Brain pericyte (primary cell): ENCODE measurements at regions not wholly inside any gene's neighbourhood (a gene's known extent, or its start where the extent isn't known, plus 50 kb on each side); places are given as distances from the start of the nearest gene placed in this dataset.
"Not testable (repeated sequence)": the region's sequence is repeated elsewhere in the genome, so short reads cannot be mapped to it uniquely, and the experiment has no call there.

Experiments used
- DNase-seq: peaks from one replicate; pipeline ENCODE4 v3.0.0-alpha.2; 2012; ENCODE audit warnings: low read depth, low spot score

GRCh38 chr10:21061184-21061583, 164.1 kb upstream of the NEBL start:
- DNase-seq, result no peak

GRCh38 chr10:21060626-21061025, 163.5 kb upstream of the NEBL start:
- no peak for DNase-seq

- DNase-seq, result no peak
Measured at GRCh38 chr10:21057989-21058388, 160.9 kb upstream of the NEBL start.

- DNase-seq, result no peak
Measured at GRCh38 chr10:21057436-21057835, 160.3 kb upstream of the NEBL start.

GRCh38 chr10:21056461-21056860, 159.3 kb upstream of the NEBL start:
- DNase-seq, result no peak

GRCh38 chr10:21055339-21056135, 158.4 kb upstream of the NEBL start:
- no peak for DNase-seq

- DNase-seq, result no peak
Measured at GRCh38 chr10:21053953-21054690, 157.0 kb upstream of the NEBL start.

GRCh38 chr10:21052709-21053104, 155.6 kb upstream of the NEBL start:
- no peak for DNase-seq

GRCh38 chr10:21052072-21052708, 155.1 kb upstream of the NEBL start:
- no peak for DNase-seq

GRCh38 chr10:21049482-21049881, 152.4 kb upstream of the NEBL start:
- DNase-seq, result no peak

GRCh38 chr10:21048068-21048467, 151.0 kb upstream of the NEBL start:
- DNase-seq, result no peak

GRCh38 chr10:21047511-21047910, 150.4 kb upstream of the NEBL start:
- DNase-seq, result no peak

- DNase-seq, result no peak
Measured at GRCh38 chr10:21047096-21047495, 150.0 kb upstream of the NEBL start.

- DNase-seq, result no peak
Measured at GRCh38 chr10:21043044-21043443, 145.9 kb upstream of the NEBL start.

- no peak for DNase-seq
Measured at GRCh38 chr10:21042536-21042935, 145.4 kb upstream of the NEBL start.

- DNase-seq, result no peak
Measured at GRCh38 chr10:21041763-21042458, 144.8 kb upstream of the NEBL start.

- DNase-seq, result no peak
Measured at GRCh38 chr10:21039721-21040120, 142.6 kb upstream of the NEBL start.

- no peak for DNase-seq
Measured at GRCh38 chr10:21036757-21037156, 139.6 kb upstream of the NEBL start.

- not testable (repeated sequence) for DNase-seq
Measured at GRCh38 chr10:21034770-21035169, 137.7 kb upstream of the NEBL start.

GRCh38 chr10:21034241-21034640, 137.1 kb upstream of the NEBL start:
- no peak for DNase-seq

- DNase-seq, result no peak
Measured at GRCh38 chr10:21032587-21033319, 135.6 kb upstream of the NEBL start.
